NCI-H82 treated with DMSO at 0.1 percent for 48 hours (cell line): ENCODE measurements at regions not wholly inside any gene's neighbourhood (a gene's known extent, or its start where the extent isn't known, plus 50 kb on each side); places are given as distances from the start of the nearest gene placed in this dataset.
"Not testable (repeated sequence)": the region's sequence is repeated elsewhere in the genome, so short reads cannot be mapped to it uniquely, and the experiment has no call there.

ENCODE experiments used
- DNase-seq: peaks from one replicate; lab custom pipeline; 2025; ENCODE audit not compliant: unreplicated experiment; lab: John Stamatoyannopoulos, UW

- DNase-seq = no peak
Observed at GRCh38 chr22:48782811-48783511, 1044.7 kb downstream of the BRD1 start.

GRCh38 chr22:48782326-48782725 lies 1045.3 kb downstream of the BRD1 start:
- no peak for DNase-seq

DNA sequence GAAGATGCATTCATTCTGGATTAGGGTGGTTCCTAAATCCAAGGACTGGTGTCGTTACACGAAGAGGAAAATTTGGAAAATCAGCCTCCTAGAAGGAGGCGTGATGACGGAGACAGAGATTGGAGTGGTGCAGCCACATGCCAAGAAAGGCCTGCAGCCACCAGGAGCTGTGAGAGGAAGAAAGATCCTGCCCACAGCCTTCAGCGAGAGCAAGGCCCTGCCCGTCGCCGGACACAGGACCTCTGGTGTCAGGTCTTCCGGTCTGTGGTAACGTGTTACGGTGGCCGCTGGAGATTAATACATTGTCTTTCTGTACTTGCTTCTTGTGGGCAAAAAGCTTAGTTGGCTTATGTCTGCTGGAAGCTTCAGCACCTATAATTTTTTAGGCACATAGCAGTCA lies 1045.8 kb downstream of the BRD1 start:
- DNase-seq = no peak

- no peak for DNase-seq
Observed at GRCh38 chr22:48781391-48781790, 1046.3 kb downstream of the BRD1 start.

DNA sequence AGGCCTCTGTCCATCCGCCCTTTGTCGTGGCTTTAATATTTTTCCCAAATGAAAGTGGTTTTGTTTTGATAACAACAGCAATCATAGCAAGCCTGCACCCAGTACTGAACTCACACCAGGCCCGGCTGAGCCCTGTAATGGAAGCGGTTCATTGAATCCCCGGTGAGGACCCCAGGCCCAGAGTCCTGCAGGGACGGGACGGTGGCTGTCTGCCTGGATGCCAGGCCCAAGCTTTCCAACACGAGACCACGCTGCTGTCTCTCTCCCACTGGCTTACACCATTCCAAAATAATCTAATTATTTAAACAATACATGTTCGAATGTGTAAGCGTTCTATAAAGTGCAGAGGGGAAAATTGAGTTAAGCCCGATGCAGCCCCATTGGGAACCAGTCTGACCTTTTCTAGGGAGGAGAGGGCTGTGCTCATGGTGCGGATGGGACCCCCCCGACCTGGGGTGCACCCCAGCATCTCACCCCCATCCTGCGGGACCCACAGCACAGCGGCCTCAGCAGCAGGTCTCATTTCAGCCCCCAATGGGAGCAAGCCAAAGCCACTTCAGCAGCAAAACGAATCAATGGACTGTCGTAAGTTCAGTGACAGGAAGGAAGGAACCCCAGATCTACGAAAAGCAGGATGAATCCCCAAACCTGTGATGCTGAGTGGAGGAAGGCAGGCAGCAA lies 1046.9 kb downstream of the BRD1 start:
- no peak for DNase-seq

- DNase-seq = no peak
Observed at GRCh38 chr22:48779661-48780596, 1047.7 kb downstream of the BRD1 start.

DNA sequence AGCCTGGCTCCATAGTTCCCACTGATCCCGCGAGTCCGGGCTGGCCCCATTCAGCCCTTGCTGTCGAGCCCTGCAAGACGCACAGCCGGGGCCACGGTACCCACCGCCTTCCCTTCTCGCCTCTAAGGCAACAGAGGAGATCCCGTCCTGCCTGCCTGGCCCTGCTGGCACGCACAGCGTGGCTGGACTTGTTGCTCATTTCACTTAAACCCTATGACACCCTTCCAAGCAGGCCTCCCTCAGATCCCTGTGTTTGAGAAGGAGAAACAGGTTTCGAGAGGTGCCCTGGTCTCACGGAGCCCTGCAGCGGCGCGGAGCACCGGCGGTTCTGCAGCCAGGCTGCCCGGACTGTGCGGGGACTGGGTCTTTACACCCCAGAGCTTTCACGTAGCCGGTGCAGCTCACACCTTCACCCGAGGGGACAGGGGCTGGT lies 1048.4 kb downstream of the BRD1 start:
- DNase-seq = no peak

GRCh38 chr22:48778308-48779195 lies 1049.1 kb downstream of the BRD1 start:
- DNase-seq = no peak

- no peak for DNase-seq
Observed at GRCh38 chr22:48772286-48772907, 1055.3 kb downstream of the BRD1 start.

GRCh38 chr22:48765595-48765994 lies 1062.1 kb downstream of the BRD1 start:
- no peak for DNase-seq

GRCh38 chr22:48761546-48761945 lies 1066.1 kb downstream of the BRD1 start:
- DNase-seq = no peak

- DNase-seq = no peak
Observed at GRCh38 chr22:48760481-48761390, 1066.9 kb downstream of the BRD1 start.

GRCh38 chr22:48758881-48759875 lies 1068.5 kb downstream of the BRD1 start:
- no peak for DNase-seq

DNA sequence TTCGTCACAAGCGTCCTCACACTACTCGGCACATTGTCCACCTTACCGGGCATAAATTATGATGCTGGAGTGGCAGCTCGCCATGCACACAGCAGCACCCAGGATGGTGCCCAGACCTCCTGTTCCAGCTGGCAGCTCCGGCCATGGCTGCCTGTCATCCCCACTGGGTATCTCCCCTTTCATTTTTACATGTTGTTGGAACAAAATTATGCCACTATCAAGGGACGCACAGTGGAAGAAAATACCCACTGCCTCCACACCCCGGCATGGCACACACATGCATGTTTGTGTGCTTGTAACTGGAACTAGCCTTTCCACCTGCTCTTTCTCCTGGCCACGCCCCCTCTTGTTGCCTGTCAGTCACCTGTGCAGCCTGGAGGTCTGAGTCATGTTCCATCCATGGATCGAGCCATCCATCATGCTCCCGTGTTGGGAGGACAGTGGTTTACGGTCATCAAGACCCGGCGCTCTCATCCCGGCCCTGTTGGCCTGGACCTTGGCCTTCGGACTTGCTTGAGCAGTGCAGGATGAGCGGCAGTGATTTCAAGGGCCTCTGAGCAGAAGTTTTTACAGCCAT lies 1069.6 kb downstream of the BRD1 start:
- no peak for DNase-seq

DNA sequence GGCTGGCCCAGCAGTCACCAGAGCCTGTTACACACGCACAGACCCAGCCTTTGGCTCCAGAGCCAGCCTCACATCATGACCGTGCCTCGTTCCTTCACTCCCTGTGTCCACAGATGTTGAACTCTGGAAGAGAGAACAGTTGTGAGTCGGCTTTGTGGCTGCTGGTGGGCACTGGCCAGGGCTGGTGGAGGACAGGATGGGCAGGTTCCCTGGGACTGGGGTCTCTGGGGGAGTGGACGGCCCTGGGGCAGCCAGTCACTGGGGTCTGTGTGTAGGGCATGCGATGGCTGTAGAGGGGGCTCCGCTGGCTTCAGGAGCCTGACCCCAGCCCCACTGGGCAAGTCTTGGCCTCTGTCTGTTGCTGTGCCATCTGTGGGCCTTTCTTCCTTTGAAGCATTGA lies 1070.1 kb downstream of the BRD1 start:
- DNase-seq = no peak

DNA sequence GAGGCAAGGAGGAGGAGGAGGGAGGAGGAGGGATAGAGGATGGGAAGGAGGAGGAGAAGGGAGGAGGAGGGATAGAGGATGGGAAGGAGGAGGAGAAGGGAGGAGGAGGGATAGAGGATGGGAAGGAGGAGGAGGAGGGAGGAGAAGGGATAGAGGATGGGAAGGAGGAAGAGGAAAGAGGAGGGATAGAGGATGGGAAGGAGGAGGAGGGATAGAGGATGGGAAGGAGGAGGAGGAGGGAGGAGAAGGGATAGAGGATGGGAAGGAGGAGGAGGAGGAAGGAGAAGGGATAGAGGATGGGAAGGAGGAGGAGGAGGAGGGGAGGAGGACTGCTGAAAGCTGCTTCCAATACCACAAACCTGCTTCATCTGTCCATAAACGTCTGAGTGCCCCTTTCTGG lies 1070.5 kb downstream of the BRD1 start:
- not testable (repeated sequence) for DNase-seq
